Skin epidermis (tissue), 12 donors: ENCODE measurements at regions not wholly inside any gene's neighbourhood (a gene's known extent, or its start where the extent isn't known, plus 50 kb on each side); places are given as distances from the start of the nearest gene placed in this dataset.

Experiments
- H3K27ac ChIP-seq, 21 experiments: fragments of 200-600 bp; sonication (generic) in 11 of 21; one replicate each; pipeline ENCODE4 v1.5.0; 2020; ENCODE audit warnings: mild to moderate bottlenecking in 3 of 21, inconsistent platforms in 2 of 21, moderate library complexity in 2 of 21
- H3K4me3 ChIP-seq, 7 experiments: fragments of 200-600 bp; sonication (generic) in 2 of 7; one replicate each; pipeline ENCODE4 v1.5.0; 2020; ENCODE audit warnings: inconsistent platforms in 2 of 7, mild to moderate bottlenecking in 2 of 7, moderate library complexity in 1 of 7

DNA sequence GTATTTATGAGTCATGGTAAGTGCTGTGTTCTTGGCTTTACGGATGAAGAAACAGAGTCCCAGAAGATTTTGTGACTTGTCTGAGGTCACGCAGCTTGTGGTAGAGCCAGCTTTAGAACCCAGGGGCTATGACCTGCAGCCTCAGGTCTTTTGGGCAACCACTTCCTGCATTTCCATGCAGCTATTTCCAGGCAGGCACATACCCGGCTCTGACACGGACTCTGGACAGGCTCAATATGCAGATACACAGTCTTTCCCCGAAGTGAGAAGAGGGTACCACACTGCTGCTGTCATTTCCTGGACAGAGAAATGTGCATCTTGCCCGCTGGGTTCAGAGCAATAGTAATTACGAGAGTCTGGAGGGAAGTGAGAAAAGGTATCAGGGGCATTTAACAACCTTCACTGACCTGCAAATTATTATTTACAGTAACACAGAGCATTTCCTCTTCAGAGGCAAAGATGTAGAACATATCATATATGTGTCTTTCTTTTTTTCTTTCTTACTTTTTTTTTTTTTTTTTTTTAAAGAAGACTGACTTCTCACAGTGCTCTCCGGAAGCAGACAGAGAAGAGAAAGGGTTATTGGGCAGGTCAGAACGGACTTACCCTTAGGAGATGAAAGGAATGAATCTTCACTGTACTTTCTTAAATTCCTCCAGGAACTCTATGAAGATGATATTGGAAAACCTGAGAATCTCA lies 185.1 kb downstream of the CLIC5 start:
- no peak overlapping the region for H3K4me3 ChIP-seq
- H3K27ac ChIP-seq: no peak overlapping the region

DNA sequence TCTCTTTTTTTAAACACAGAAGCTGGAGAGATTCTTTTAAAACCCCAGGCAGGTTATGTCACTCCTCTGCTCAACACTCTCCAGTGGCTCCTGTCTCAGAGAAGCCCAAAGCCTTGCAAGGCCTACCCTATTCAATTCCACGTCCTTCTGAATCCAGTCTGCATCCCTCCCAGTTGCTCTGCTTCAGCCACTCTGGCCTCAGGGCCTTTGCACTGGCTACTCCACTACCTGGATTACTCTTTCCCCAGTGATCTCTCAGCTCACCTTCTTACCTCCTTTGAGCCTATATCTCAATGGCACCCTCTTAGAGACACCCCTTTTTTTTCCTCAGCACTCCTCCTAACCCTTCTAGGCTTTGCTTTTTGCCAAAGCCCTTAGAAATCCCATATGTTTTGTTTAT lies 185.8 kb downstream of the CLIC5 start:
- no peak overlapping the region for H3K27ac ChIP-seq

DNA sequence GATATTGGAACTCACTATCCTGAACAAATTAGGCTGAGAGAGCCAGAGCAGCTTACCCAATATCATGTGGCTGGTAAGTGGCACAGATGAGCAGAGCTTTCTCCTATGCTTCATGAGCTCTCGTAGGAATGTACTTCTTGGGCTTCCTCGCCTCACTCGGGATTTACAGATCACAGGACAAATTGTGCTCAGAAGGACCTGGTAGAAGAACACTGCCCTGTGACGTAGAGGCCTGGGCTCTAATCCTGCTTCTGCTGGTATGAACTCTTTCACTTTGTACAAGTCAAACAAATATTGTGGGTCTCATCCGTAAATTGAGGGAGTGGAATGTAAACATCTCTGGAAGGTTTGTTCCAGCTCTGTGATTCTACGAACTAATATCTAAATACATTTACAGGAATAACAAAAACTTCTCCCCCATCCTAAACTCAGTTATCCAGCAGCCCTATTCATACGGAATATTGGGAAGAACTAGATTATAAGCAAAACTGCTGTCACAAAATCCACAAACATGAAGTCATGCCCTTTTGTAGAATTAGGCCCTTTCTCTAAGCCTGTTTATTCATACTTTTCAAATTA lies 187.6 kb downstream of the CLIC5 start:
- Histone ChIP-seq H3K27ac (no peak overlapping the region), H3K4me3 (no peak overlapping the region)

More for the DNA sequence above, 185.8 kb downstream of the CLIC5 start:
- no peak overlapping the region for H3K4me3 ChIP-seq

DNA sequence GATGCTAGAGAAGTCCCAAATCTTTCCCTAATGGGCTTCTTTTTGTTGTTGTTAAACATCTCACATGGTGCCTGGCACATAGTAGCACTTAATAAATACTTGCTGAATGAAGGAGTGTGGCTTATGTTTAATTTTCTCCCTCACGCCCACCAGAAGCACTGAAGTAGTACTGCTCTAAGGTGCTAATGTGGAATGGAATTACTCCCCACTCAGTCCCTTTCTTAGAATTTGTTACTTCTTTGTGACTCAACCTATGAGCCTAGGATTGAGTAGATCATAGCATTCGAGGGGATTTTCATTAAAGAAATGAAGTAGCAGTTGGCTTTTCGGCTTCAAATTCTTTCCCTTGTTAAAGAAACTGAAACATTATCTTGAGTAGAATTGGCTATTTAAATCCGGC lies 192.8 kb downstream of the CLIC5 start:
- Histone ChIP-seq H3K27ac (no peak overlapping the region), H3K4me3 (no peak overlapping the region)

DNA sequence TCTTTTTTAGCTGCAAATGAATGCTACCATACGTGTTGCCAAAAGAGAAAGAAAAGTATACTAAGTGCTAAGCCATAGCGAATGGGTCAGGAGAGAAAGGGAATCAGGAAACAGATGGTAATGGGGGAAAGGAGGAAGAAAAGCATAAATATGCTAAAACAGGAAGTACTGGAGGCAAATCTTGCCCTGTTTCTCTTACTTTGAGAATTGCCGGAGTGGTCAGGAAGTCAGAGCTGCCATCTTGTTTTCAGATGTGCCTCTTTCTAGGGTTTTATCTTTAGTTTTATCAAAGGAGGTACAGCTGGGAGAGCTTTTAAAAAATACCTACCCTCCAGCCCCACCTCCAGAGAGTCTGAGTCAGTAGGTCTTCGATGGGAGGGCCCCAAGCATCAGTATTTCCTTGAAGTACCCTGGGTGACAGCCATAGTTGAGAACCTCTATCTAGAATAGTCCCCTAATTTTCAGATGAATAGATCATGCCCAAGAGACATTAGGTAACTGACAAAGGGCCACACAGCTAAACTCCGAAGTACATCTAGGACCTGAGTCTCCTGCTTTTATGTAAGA lies 193.3 kb downstream of the CLIC5 start:
- H3K4me3 ChIP-seq: no peak overlapping the region
- no peak overlapping the region for H3K27ac ChIP-seq

DNA sequence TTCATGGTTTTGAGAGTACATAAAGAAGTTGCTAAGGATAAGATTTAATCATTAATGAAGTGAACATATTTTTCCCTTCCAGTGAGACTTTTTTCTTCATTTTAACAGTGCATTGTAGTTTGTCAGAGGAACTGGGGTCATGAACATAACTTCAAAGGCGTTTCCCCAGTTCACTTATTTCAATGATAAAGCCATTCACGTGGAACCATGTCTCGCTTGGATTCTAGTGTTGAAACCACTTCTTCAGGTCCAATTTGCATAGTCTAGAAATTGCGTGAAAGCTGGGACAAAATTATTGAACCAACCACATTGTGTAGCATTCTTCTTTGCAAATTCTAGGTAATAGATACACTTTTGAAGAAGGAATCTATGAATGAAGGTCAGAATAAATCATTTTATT lies 197.0 kb downstream of the CLIC5 start:
- Histone ChIP-seq H3K4me3 (no peak overlapping the region), H3K27ac (no peak overlapping the region)

DNA sequence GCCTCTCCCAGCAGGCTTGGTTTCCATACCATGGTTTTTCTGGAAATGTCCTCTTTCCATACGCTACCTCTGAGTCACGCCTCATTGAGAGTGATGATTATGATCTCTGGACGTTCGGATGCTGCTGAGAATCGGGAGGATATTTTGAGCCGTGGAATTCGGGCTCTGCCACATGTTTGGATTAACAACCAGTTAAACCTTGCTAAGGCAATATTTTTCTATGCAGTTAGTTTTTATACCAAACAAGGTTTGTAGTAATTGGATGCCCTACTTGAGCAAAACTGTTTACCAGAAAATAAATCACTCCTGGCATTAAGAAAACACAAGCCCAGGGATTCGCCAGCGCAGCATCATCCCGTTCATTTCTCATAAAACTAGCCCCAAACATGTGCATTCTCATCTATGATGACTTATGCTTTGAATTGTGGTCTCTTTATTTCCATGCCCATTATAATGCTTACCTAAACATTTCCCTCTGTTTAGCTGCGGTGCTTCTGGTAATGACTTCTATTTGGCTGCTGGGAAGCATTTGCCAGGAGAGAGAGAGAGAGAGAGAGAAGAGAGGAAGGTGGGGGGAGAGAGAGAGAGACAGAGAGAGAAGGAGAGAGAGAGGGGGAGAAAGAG lies 198.9 kb downstream of the CLIC5 start:
- no peak overlapping the region for H3K4me3 ChIP-seq
- no peak overlapping the region for H3K27ac ChIP-seq

DNA sequence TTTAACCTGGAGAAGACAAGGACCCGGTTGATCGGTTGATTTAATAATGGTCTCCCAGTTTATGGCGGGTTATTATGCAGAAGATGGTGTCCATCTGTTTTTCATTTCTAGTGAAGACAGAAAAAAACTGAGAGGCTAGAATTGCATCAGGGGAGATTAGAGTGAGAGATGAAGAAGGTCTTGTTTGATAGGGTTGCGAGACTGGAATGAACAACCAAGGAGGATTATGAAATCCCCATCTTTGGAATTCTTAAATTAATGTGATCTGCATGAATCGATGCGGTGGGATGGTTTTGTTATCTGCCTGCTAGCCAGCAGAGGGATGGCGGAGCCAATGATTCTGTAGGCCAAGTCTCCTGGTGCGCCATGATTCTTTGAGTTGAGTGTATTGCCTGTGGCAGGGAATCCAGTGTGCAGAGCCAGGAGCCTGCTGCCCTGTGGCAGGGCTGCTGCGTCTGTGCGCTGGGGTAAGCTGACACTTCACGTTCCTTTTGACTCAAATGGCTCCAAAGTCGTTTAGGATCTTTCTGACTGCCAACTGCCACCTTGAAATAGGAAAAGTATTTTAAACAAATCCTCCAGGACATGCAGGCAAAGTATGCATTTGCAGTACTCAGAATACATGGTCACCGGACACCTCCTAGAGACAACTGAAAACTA lies 200.1 kb downstream of the CLIC5 start:
- Histone ChIP-seq H3K4me3 (no peak overlapping the region), H3K27ac (no peak overlapping the region)

DNA sequence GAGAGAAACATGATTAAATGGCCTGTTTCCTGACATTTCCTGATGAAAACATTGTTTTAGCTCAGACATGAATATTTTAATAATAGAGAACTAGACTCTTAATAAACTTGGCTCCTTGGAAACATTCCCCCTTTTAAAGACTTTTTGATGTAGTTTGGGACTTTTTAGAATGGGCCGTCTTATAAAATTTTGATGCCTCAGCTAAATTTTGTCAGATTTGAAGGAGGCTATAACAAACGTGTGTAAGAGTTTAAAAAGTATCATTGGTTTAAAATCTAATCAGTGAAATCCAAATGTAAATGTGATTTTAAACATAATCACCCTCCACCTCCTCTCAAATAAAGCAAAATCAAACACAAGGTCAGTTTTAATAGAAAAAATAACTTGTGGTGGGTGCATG lies 200.9 kb downstream of the CLIC5 start:
- Histone ChIP-seq H3K27ac (no peak overlapping the region), H3K4me3 (no peak overlapping the region)

DNA sequence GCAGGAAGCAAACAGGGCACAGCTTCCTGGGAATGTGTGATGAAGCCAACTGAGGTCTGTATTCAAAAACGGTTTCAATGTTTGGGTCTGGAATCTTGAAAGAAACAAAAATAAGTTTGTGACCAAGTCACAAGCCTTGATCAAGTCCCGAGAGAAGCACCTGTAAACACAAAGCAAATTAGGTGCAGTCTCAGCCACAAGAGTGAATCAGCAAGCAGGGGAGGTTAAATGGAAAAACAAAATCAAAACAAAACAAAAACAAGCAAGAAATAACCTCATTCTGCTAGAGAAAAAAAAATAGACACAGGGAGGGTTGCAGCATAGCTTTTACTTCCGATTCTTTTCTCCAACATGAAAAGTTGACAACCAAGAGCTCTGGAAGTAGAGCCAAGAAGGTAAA lies 201.7 kb downstream of the CLIC5 start:
- H3K4me3 ChIP-seq: no peak overlapping the region
- no peak overlapping the region for H3K27ac ChIP-seq

DNA sequence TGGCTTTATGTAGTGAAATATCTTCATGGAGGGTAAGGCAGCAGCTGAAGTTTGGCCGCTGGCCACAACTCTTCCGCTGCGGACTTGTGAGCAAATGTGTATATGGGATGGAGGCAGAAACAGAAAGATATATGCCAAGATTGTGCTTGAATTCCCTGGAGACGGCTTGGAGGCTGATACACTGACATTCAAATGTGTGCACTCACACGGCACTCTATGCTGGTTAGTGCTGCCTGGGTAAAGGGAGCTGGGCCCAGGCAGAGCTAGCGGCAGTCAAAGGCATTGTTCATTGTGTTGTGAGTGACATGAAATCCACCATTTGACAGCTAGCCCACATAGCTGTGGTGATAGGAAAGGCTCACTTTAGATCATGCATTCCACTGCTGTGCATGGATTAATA lies 202.7 kb downstream of the CLIC5 start:
- Histone ChIP-seq H3K4me3 (no peak overlapping the region), H3K27ac (no peak overlapping the region)

DNA sequence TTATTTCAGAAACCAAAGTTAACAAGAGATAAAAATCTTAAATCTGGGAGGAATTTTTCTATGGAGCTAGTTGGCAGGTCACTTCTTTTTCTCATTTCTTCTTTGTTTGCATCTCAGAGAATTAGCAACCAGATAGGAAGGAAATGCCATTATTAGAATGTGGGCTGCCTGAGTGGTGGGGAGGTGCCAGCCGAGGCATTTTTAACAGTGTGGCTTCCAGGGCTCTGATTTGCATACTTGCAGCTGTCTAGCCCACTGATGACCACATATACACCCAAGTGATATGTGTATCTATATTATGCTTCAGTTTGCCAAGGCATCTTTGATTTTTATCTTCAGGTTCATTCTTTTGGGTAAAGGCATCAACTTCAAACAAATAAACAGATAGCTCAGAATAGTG lies 206.7 kb downstream of the CLIC5 start:
- no peak overlapping the region for H3K4me3 ChIP-seq
- H3K27ac ChIP-seq: no peak overlapping the region

DNA sequence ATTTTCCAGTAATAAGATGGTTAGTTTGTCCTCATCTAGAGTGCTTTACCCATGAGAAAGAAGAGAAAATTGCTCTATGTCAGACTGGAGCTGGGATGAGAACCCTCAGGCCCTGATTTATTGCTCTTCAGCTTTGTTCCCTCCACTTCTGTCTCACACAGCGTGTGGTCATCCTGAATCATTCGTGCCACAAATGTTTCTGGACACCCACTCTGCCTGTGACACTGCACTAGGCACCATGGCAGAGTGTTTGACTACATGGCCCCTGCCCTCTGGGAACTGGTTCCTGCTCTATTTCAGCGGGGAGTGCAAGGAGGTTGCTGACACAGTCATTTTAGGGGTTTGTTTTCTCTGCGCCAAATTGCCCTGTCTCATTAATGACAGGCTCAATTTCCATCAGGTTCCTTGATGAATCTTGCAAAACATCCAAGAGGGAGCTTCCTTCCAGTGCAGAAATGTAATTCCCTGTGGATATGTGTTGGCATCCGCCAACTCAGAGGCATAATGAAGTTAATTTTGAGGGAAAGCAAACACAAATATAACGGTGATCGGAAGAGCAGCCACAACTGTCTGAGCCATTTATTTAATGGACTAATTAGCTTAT lies 207.5 kb downstream of the CLIC5 start:
- H3K4me3 ChIP-seq: no peak overlapping the region
- no peak overlapping the region for H3K27ac ChIP-seq

DNA sequence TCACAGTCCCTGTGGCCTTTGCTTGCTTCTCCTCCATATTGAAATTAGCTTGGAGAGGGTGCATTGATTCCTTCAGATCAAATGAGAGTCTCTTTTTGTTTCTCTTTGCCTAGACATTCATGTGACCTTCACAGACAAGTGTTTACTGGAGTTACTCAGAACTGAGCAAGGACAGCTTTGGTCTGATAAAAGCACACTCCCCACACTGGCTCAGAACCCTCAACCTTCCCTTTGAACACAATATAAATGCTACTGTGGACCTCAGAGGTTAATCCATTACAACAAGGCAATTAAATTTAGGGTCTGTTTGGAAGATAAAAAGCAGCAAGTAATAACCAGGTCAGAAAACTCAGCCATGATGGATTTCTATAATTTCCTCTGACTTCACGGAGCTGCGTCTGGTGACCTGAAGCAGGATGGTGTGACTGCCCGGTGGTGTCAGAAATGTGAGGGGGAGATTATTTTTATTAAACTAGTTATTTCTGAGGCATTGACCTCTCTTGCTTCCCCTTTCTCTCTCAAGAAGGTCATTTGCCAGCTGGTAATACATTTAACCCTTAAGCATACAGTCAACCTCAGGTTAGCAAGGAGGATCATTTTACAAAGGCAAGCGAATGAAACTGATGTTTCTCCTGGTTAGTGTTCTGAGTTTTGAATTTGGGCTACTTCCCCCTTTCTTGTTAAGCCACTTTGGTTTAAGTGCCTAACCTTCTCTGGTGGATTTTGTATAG lies 208.2 kb downstream of the CLIC5 start:
- H3K27ac ChIP-seq: no peak overlapping the region
- no peak overlapping the region for H3K4me3 ChIP-seq

DNA sequence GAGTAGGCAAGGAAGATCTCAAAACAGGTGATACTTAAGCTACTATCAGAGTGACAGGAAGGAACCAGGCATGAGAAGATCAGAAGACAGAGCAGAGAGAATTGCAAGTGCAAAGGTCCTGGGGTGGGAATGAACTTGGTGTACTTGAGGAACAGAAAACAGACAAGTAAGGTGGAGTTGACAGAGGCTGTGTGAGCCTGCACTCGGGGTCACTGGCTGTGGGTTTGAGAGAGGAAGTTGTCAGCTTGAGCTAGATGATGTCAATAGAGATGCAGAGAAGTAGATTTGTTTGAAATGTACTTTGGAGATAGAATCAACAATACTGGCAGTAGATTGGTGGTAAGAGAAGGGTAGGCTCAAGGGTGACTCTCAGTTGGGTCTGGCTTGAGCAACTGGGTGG lies 209.5 kb downstream of the CLIC5 start:
- H3K4me3 ChIP-seq: no peak overlapping the region
- H3K27ac ChIP-seq: no peak overlapping the region

DNA sequence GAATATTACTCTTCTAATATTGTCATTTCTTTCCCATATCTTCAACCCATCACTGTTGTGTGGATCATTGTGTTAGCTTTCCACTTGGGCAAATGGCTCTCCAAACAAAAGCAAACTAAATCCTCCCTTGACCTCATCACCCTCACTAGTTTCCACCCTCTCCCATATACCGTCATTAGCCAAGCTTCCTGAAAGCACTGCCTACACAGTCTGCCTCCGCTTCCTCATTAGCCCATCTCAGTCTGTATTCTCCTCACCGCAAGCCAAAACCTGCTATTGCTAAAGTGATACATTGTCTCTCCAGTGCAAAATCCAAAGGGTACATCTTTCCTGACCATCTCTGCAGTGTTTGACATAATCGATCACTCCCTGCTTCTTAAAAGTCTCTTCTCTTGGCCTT lies 212.6 kb downstream of the CLIC5 start:
- Histone ChIP-seq H3K27ac (no peak overlapping the region), H3K4me3 (no peak overlapping the region)

DNA sequence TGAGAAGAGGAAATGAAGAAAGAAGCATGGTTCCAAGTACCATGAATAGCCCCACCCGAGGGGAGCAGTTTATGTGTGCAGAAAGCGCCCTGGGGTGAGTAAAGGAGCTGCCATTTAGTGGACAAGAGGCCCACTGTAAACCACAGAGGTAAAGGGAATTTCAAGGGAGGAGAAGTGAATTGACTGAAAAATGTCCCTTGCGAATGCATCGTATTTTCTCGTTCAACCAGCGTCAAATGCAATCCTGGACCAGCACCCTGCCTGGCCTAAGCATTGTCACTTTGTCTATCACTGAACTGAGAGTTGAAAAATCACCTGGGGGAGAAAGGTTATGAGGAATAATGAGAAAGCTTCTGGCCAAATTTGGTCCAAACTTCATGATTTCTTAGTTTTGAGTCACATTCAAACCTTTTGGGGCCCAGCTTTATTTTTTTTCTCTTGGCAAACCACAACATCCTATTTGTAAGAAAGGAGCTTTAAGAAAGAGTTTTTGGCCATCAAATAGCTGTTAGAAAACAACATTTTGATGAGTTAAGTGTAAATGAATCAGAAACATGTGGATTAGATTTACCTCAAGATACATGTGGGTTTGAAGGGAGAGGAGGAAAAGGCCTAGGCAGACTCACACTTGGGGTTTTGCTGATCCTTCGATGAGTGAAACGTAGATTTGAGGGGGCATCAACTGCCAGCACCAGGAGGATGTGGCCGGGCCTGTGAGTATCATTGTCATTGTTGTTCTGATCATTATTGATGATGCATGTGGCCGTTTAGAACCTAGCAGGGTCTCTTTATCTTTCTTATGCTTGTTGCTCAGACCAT lies 214.0 kb downstream of the CLIC5 start:
- Histone ChIP-seq H3K4me3 (no peak overlapping the region), H3K27ac (peak overlapping the region in 5 of 21 experiments; percentile 3 to 12 (median 8))

DNA sequence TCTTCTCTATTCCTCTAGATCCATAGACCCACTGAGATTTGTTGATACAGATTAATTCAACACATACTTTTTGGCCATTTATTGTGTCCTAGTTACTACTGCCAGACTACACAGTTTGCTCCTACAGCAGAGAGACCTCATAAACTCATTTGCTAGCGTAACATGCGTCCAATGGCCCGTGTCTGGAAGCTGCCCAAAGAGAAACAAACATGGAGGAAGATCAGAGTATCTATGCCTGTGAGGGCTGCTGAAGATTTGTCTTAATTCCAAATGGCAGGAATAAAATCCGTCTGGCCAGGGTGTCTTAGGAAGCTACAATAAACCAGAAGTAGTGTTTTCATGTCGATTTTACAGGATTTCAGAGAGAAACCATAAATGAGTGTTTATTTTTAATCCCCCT lies 214.7 kb downstream of the CLIC5 start:
- Histone ChIP-seq H3K27ac (no peak overlapping the region), H3K4me3 (no peak overlapping the region)

DNA sequence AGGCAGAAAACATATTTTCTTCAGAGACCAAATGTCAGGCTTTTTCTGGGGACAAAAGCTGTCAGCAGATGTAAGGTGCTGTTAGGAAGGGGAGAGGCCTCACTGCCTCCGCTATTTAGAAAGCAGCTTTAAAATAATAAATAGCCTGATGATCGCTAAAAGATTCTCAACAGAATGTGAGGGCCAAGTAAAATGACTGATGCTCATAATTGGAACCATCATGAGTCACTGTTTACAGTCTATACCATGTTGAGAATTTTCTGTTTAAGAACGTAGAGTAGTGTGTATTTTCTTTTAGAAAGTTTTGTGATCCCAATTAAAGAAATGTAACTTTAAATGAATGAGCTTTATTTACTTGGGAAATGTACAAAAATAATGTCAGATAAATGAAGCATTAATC lies 220.0 kb downstream of the CLIC5 start:
- no peak overlapping the region for H3K4me3 ChIP-seq
- H3K27ac ChIP-seq: no peak overlapping the region
